GM18498 (cell line): ENCODE measurements at regions not wholly inside any gene's neighbourhood (a gene's known extent, or its start where the extent isn't known, plus 50 kb on each side); places are given as distances from the start of the nearest gene placed in this dataset.

Experiments
- ATAC-seq: cut with Tn5 transposase; IDR thresholded peaks from one replicate; pipeline ENCODE4 v1.9.1; 2021; ENCODE audit warnings: mild to moderate bottlenecking, moderate library complexity; ENCODE audit not compliant: unreplicated experiment

GRCh38 chr2:76584474-76584873 is 873.8 kb upstream of the GCFC2 start:
- ATAC-seq: no peak

DNA sequence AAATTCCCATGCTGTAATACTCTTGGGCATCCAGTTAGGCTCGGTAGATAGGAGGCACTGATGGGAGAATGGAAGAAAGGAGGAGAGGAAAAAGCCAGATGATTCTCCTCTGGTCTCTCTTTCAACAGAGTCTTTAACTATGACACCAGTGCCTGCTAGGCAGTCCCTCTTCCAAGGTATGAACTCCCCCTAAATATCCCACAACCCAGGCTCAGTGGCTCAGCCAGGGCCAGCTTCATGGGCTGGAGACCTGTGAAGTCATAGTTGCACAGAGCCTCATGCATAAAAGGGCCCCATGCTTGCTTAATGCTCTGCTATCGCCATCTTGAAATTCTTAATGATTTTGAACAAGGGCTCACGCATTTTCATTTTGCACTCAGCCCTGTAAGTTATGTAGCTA is 869.2 kb upstream of the GCFC2 start:
- ATAC-seq: no peak

- ATAC-seq: no peak
These were observed 862.3 kb upstream of the GCFC2 start for GRCh38 chr2:76572981-76573380.

DNA sequence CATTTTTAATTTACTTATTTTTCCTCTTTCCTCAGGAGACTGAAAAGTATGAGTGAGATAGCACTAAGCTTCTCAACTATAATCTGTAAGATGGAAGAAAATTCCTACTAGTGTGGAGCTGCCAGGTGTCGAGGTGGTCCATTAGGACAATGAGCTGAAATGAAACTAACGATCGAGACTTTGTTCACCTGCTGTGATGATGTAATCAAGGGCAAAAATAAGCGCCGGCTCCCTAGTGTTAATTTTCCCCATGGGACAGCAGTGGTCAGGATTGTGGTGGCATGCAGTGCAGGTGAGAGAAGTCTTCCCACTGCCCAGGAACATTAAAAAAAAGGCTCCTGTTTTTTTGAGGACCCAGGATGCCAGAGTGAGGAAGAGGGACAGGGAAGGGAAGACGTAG is 859.1 kb upstream of the GCFC2 start:
- ATAC-seq: no peak

- no peak for ATAC-seq
These were observed 856.8 kb upstream of the GCFC2 start for GRCh38 chr2:76567478-76567877.

DNA sequence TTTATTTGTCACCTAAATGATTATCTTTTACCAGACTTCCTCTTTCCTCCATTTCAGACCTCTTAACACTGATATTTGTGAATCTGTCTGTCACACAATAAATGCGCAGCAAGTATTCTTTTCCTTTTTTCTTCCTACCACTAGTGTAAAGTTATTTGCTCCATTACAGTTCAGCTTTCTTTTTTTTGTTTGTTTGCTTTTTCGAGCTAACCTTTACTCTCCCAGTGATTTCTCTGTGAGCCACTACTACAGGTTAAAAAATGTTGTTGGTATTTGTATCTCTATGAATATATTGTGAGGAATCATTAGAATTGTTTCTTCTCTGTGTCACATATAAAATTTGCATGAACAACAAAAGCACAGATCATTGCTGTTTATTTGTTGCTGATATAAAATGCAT is 854.0 kb upstream of the GCFC2 start:
- ATAC-seq: no peak

- no peak for ATAC-seq
These were observed 853.0 kb upstream of the GCFC2 start for GRCh38 chr2:76563730-76564129.

- no peak for ATAC-seq
These were observed 847.4 kb upstream of the GCFC2 start for GRCh38 chr2:76558157-76558556.

GRCh38 chr2:76556018-76556417 is 845.3 kb upstream of the GCFC2 start:
- no peak for ATAC-seq

- no peak for ATAC-seq
These were observed 835.5 kb upstream of the GCFC2 start for GRCh38 chr2:76546207-76546606.

DNA sequence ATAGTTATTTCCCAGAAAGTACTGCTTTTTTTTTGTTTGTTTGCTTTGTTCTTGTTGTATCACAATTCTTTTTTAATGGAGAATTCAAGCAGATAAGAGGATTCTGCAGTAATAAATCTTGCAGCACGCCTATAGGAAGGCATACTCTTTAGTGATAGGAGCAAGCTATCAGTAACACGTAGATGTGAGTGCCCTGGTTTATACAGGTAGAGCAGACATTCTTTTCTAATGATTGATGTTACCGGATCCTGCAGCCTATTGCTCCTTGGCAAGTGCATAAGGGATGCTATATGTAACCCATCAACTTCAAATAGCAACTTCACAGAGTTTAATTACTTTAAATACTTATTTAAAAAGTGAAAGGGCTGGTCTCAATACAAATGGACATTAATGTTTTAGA is 834.2 kb upstream of the GCFC2 start:
- ATAC-seq: no peak

DNA sequence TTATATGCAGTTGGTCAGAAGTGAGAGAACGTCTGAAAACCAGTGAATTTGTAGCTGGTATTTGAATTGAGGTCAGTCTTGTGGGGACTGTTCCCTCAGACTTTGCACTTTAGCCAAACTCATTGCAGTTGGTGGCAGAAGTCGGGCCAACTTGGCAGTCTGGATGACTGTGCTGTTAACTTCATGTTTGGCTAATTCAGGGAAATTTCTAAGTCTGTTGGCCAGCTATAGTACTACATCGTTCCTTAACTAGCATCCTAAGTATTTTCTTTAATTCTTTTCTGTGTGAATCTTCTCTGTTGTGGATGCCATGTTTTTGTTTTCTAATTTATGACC is 806.8 kb upstream of the GCFC2 start:
- no peak for ATAC-seq

GRCh38 chr2:76516861-76517573 is 806.3 kb upstream of the GCFC2 start:
- ATAC-seq: no peak

DNA sequence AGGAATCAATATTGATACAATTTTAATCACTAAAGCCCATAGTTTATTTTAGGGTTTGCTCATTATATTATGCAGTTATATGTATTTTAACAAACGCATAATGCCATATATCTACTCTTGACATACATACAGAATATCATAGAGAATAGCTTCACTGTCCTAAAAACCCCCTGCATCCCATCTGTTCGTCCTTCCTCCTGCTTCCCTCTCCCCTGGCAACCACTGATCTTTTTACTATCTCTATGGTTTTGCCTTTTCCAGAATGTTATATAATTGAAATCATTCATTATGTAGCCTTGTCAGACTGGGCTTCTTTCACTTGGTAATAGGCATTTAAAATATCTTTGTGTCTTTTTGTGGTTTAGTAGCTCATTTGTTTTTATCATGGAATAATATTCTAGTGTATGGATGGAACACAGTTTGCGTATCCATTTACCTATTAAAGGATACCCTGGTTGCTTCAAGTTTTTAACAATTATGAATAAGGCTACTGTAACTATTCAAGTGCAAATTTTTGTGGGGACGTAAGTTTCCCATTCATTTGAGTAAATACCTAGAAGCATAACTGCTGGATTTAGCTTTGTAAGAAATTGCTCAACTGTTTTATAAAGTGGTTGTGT is 801.6 kb upstream of the GCFC2 start:
- no peak for ATAC-seq

DNA sequence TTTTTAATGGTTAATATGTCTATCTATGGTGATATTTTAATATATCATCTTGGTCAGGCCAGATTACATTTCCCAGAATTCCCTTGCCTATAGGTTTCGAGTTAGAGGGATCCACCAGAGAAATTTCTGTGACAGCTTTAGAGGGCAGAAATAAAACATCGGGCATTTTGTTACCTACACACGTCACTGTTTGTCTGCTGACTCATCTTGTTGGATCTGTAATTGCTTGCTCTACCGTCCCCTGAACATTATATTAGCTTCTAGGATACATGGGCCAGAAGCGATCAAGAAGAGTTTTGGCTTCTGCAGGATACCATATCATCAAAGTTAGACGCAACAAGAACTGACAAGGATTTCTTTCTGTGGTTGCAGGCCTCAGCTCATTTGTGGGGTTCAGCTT is 795.8 kb upstream of the GCFC2 start:
- no peak for ATAC-seq

DNA sequence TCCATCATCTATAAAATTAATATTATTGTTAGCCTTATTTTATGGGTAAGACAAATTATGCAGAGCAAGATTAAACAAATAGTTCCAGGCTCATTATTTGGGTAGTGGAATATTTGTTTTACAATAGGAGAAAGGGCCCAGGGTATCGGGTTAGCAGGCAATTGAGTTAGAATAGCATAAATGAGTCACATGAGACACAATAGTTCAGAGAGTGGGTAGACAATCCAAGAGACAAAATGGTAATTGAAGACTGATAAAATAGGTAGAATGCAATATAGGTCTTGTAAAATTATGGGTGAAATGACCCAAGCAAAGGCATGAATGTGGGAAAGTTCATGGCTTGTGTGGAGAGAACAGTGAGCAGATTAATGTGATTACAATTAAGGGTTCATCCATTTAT is 790.9 kb upstream of the GCFC2 start:
- no peak for ATAC-seq

- no peak for ATAC-seq
These were observed 787.6 kb upstream of the GCFC2 start for GRCh38 chr2:76498360-76498759.

GRCh38 chr2:76491503-76491902 is 780.8 kb upstream of the GCFC2 start:
- ATAC-seq: no peak

GRCh38 chr2:76478266-76479035 is 767.7 kb upstream of the GCFC2 start:
- ATAC-seq: no peak

DNA sequence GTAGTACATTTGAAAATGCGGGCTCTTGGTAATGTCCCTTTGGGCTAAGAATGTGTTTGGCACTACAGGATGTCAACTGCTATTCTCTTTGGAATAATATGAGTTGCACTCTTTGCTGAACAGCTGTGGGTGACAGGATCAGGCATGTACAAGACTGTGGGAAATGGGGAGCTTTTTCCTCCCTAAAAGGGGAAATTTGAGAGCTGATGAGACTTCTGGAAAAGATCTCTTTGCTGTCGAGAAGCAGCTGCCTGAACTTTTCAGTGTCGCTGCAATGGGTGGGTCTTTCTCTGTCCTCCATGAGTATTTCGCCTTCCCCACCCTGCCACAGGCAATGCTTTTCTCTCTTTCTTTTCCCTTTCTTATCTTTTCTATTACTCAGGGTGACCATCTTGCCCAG is 762.2 kb upstream of the GCFC2 start:
- no peak for ATAC-seq

- ATAC-seq: no peak
These were observed 758.4 kb upstream of the GCFC2 start for GRCh38 chr2:76469066-76469465.

GRCh38 chr2:76467326-76467725 is 756.6 kb upstream of the GCFC2 start:
- ATAC-seq: no peak
